Fibroblast of skin of scalp (primary cell): ENCODE measurements at regions not wholly inside any gene's neighbourhood (a gene's known extent, or its start where the extent isn't known, plus 50 kb on each side); places are given as distances from the start of the nearest gene placed in this dataset.
A peak's percentile ranks its signal among the peaks of the same experiment; 100 is the strongest.
"Not testable (repeated sequence)": the region's sequence is repeated elsewhere in the genome, so short reads cannot be mapped to it uniquely, and the experiment has no call there.

ENCODE experiments used
- DNase-seq: peaks from one replicate; pipeline ENCODE4 v3.0.0-alpha.2; 2013

DNA sequence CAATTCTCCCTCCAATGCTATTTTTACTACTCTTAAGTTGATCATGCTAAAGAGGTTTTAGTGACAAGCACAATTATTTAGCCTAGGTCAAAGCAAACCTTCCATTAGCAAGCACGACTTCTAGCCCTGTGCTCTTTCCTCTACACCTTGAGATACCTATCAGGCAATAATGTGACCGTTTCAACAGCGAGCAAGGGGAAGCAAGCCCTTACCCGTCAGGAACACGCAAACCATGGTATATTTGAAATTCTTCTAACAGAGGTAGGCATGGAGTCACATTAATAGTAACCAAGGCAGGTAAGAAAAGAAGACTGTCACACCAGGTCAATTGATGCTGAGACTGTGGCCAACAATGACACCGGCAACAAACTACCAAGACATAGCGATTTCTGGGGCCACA lies 68.9 kb upstream of the VGLL4 start:
- DNase-seq, result no peak

DNA sequence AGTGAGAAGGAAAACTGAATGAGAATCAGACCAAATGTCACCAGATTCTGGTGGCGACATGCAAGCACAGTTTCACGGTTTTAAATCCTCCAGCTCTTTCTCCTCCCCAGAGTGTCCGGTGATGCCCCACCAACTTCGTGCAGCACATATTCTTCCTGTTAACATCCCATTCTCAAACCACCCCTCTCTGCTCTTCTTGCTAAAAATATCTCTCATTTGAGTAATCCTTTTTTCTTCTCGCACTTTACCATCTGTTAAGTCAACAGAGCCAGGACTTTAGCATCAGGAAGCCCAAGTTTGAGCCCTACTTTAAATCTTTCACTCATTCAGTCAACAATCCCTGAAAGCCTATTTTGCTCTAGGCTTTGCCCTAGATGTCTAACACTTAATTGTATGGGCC lies 68.2 kb upstream of the VGLL4 start:
- DNase-seq, result peak; percentile 38

DNA sequence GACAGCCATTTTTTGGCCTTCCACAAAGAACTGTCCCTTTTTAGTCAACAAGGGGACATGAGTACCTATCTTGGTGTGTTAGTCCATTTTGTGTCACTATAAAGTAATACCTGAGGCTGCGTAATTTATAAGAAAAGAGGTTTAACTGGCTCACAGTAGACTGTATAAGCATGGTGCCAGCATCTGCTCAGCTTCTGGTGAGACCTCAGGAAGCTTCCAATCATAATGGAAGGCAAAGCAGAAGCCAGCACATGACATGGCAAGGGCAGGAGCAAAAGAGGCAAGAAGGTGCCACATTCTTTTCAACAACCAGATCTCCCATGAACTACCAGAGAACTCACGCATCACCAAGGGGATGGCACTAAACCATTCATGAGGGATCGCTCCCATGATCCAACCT lies 66.1 kb upstream of the VGLL4 start:
- DNase-seq, result no peak

DNA sequence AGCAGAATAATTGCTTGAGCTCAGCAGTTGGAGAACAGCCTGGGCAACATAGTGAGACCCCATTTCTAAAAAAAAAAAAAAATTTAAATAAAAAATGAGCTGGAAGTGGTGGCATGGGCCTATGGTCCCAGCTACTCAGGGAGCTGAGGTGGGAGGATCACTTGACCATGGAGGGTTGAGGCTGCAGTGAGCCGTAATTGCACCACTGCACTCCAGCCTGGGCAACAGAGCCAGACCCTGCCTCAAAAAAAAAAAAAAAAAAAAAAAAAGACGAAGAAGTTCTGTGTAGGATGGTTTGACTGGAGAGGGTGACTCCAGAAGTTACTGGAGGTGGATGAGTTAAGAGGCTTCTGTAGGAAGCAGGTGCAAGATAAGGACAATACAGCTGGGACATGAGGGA lies 63.4 kb upstream of the VGLL4 start:
- not testable (repeated sequence) for DNase-seq

DNA sequence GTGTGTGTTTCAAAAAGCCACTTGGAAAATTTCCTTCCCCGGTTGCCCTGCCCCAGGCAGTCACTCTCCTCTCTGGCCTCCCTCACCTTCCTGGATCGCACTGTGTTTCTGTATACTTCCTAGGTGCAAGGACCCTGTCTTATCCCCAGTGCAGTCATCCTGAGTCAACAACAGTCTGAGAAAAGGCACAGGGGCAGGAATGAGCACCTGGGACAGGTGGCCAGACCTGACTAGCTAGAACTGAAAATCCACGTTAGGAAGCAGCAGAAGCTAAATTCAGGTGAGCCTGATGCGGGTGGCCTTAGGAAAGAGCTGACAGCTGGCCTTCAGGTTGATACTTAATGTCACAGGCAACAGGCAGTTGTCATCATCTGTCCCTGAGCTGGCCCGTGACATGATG lies 62.9 kb upstream of the VGLL4 start:
- DNase-seq, result no peak

DNA sequence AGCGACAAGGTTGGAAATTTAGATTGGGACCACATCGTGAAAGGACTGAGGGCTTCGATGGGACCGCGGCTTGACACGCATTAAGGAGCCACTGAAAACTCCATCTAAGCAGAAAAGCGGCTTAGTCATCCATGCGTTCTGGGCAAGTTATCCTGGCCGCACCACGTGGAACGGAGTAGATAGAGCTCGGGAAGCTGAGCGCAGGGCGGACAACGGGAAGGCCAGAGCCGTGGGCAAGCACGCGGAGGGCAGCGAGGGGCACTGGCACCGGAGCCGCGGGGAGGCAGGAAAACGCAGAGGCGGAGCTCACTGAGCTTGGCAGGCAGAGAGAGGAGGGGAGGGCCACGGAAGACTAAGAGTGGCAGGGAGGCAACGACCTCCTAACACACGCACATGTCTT lies 61.3 kb upstream of the VGLL4 start:
- DNase-seq, result no peak

DNA sequence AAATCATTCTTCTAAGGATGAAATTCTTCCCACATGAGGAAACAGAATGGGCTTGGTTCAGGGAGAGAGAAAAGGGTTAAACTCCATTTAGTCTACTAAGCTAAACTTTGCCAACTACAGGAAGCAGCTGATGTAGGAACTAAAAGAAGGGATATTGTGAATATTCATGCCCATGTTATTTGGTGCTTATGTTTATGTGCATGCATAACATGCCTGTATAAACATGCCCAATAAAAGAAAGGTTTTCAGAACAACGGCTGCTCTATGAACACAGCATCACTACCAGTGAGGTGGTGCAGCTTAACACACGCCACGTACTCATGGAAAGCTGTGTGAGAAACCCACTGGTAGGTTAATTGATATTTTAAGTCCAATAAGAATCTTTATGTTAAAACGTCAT lies 59.4 kb upstream of the VGLL4 start:
- no peak for DNase-seq

DNA sequence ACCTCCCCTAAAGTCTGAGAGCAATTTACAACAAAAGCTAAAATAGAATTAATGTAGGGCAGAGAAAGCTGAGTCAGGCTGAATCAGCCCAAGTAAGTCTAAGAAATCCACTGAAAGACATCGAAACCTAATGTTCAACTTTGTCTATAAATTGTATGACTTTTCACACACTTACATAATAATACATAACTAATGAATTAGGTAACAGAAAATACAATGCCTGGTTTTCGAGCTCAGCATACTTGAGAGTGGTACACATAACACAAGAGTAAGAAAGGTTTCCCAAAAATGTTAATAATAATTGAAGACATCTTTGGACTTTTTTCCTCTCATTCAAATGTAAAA lies 55.3 kb upstream of the VGLL4 start:
- DNase-seq, result peak; percentile 85

DNA sequence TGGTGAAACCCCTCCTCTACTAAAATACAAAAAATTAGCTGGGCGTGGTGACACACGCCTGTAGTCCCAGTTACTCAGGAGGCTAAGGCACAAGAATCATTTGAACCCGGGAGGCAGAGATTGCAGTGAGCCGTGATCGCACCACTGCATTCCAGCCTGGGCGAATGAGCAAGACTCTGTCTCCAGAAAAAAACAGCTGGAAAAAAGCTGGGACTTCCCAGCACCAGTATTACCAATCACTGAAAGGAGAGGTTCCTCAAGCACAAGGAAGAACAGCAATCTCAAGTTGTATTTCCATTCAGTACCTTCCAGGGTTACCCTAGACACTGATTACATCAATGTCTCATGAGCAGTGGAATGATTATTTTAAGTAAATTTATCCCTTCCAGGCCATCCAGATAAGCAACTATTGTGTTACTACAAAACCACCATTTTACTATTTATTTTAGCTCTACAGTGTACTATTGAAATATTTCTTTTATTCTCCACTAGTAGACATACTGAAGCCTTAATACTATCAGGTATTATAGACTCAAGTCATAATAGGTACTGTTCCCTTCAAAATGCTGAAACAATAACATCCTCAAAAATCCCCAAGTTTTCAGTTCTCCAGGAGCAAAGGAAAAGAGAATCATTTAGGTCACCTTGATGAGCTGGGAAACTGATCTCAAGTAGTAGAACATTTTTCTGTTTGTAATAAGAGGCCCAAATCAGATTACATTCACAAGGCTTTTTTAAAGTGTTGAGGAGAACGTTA lies 54.8 kb upstream of the VGLL4 start:
- DNase-seq, result no peak

DNA sequence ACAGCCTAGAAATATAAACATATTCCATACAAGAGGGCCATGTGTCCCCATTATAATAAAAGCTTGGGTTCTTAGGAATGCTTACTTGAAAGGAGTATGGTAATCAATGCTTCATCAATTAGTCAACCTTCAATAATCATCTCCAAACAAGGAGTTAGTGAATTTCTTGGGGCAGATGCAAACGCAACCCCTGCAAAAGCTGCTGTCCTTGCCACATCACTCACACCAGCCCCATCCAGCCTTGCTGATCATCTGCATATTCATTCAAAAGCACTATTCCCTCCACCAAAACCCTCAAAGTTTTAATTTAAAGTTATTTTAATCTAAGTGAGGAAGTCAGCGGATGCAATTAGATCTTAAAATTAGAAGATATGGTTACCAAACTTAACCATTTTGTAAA lies 54.0 kb upstream of the VGLL4 start:
- no peak for DNase-seq

DNA sequence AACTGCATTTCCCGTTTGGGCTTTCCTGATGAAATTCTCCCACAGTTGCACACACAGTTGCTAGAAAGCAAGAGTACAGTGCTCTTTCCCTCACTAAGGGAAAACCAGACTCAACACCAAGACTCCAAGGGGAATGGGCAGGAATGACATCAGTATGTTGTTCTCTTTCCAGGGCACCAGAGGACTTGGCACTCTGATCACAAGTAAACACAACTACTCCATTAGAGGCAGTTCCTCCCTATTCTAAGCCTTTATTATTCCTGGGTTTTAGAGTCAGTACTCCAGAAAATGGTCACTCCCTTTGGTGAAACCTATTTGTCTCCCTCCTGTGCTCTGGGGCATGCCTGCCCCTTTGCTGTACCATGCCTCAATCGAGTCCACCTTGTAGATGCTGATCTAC lies 52.3 kb upstream of the VGLL4 start:
- DNase-seq, result no peak
